ENCODE measurements at regions not wholly inside any gene's neighbourhood (a gene's known extent, or its start where the extent isn't known, plus 50 kb on each side); places are given as distances from the start of the nearest gene placed in this dataset.

DNA sequence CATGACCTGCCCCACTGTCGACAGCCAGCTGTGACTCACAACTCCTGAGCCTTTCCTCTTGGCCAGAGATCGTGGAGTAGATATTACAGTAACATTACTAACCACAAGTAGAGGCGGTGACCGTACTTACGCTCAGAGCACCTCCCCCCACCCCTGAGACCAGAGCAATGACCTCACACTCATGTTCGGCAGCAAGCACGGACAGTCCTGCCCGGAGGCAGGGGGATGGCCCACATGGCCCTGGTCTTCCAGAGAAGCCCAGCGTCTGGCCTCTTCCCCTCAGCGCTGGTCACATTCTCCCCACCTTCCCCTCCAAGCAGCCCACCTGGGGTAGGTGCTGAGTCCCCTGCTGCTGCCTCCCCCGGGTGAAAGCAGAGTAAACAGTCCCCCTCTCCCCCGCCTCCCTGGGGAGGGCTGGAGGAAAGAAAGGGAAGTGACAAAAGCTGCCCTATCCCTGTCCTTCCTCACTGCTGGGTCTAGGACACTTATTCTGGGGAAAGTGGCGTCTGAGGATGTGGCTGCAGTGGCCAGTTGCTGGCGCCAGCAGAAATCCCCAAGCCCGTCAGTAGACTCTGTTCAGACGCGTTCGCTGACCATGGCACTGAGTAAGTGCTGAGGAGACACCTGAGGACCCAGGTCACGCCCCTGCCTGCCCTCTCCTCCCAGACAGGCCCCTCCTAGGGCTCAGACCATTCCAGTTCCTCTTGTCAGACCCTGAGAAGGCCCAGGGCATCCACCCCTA is 68.5 kb downstream of the MRPL14 start (continued):
- TF ChIP-seq NONO (IDR thresholded peaks at IDR 0.05) (no peak), NONO (CRISPR knock-in tag; conservative IDR thresholded peaks at IDR 0.05) (0 out of 2 replicates have a peak, but pooled peaks have one; percentile 15), SAFB2 (CRISPR knock-in tag; IDR thresholded peaks at IDR 0.05; ENCODE audit: borderline replicate concordance, low read depth) (no peak), THAP11 (CRISPR knock-in tag; IDR thresholded peaks at IDR 0.05) (no peak), TP53 (CRISPR knock-in tag; conservative IDR thresholded peaks at IDR 0.05) (no peak), FOXA1 (IDR thresholded peaks at IDR 0.05) (no peak), FOXA1 (CRISPR knock-in tag; IDR thresholded peaks at IDR 0.05) (no peak)
- TF ChIP-seq, protein P1, sequence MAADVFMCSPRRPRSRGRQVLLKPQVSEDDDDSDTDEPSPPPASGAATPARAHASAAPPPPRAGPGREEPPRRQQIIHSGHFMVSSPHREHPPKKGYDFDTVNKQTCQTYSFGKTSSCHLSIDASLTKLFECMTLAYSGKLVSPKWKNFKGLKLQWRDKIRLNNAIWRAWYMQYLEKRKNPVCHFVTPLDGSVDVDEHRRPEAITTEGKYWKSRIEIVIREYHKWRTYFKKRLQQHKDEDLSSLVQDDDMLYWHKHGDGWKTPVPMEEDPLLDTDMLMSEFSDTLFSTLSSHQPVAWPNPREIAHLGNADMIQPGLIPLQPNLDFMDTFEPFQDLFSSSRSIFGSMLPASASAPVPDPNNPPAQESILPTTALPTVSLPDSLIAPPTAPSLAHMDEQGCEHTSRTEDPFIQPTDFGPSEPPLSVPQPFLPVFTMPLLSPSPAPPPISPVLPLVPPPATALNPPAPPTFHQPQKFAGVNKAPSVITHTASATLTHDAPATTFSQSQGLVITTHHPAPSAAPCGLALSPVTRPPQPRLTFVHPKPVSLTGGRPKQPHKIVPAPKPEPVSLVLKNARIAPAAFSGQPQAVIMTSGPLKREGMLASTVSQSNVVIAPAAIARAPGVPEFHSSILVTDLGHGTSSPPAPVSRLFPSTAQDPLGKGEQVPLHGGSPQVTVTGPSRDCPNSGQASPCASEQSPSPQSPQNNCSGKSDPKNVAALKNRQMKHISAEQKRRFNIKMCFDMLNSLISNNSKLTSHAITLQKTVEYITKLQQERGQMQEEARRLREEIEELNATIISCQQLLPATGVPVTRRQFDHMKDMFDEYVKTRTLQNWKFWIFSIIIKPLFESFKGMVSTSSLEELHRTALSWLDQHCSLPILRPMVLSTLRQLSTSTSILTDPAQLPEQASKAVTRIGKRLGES (CRISPR knock-in tag; IDR thresholded peaks at IDR 0.05; ENCODE audit: borderline replicate concordance), result no peak
- TF ChIP-seq, protein P2, sequence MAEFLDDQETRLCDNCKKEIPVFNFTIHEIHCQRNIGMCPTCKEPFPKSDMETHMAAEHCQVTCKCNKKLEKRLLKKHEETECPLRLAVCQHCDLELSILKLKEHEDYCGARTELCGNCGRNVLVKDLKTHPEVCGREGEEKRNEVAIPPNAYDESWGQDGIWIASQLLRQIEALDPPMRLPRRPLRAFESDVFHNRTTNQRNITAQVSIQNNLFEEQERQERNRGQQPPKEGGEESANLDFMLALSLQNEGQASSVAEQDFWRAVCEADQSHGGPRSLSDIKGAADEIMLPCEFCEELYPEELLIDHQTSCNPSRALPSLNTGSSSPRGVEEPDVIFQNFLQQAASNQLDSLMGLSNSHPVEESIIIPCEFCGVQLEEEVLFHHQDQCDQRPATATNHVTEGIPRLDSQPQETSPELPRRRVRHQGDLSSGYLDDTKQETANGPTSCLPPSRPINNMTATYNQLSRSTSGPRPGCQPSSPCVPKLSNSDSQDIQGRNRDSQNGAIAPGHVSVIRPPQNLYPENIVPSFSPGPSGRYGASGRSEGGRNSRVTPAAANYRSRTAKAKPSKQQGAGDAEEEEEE (CRISPR knock-in tag; IDR thresholded peaks at IDR 0.05; ENCODE audit: borderline replicate concordance), result no peak
- TF ChIP-seq, protein P3, sequence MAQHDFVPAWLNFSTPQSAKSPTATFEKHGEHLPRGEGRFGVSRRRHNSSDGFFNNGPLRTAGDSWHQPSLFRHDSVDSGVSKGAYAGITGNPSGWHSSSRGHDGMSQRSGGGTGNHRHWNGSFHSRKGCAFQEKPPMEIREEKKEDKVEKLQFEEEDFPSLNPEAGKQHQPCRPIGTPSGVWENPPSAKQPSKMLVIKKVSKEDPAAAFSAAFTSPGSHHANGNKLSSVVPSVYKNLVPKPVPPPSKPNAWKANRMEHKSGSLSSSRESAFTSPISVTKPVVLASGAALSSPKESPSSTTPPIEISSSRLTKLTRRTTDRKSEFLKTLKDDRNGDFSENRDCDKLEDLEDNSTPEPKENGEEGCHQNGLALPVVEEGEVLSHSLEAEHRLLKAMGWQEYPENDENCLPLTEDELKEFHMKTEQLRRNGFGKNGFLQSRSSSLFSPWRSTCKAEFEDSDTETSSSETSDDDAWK (CRISPR knock-in tag; IDR thresholded peaks at IDR 0.05), result no peak
- TF ChIP-seq, protein P4, sequence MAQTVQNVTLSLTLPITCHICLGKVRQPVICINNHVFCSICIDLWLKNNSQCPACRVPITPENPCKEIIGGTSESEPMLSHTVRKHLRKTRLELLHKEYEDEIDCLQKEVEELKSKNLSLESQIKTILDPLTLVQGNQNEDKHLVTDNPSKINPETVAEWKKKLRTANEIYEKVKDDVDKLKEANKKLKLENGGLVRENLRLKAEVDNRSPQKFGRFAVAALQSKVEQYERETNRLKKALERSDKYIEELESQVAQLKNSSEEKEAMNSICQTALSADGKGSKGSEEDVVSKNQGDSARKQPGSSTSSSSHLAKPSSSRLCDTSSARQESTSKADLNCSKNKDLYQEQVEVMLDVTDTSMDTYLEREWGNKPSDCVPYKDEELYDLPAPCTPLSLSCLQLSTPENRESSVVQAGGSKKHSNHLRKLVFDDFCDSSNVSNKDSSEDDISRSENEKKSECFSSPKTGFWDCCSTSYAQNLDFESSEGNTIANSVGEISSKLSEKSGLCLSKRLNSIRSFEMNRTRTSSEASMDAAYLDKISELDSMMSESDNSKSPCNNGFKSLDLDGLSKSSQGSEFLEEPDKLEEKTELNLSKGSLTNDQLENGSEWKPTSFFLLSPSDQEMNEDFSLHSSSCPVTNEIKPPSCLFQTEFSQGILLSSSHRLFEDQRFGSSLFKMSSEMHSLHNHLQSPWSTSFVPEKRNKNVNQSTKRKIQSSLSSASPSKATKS (CRISPR knock-in tag; IDR thresholded peaks at IDR 0.05), result no peak
- TF ChIP-seq, protein P5, sequence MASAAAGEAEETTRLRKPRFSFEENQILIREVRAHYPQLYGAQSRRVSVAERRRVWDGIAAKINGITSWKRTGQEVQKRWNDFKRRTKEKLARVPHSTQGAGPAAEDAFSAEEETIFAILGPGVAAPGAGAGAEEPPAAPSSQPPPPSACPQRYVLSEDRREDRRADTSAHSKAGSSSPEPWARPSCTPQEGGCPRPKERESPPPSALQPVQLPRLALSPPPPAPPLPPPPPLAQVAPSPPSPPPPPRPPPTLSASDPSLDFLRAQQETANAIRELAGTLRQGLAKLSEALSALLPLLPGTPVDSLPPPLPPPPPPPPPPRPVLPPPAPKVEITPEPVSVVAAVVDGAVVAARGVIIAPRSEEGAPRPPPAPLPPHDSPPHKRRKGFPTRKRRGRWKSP (CRISPR knock-in tag; IDR thresholded peaks at IDR 0.05), result no peak
- TF ChIP-seq, protein P6, sequence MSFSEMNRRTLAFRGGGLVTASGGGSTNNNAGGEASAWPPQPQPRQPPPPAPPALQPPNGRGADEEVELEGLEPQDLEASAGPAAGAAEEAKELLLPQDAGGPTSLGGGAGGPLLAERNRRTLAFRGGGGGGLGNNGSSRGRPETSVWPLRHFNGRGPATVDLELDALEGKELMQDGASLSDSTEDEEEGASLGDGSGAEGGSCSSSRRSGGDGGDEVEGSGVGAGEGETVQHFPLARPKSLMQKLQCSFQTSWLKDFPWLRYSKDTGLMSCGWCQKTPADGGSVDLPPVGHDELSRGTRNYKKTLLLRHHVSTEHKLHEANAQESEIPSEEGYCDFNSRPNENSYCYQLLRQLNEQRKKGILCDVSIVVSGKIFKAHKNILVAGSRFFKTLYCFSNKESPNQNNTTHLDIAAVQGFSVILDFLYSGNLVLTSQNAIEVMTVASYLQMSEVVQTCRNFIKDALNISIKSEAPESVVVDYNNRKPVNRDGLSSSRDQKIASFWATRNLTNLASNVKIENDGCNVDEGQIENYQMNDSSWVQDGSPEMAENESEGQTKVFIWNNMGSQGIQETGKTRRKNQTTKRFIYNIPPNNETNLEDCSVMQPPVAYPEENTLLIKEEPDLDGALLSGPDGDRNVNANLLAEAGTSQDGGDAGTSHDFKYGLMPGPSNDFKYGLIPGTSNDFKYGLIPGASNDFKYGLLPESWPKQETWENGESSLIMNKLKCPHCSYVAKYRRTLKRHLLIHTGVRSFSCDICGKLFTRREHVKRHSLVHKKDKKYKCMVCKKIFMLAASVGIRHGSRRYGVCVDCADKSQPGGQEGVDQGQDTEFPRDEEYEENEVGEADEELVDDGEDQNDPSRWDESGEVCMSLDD (CRISPR knock-in tag; IDR thresholded peaks at IDR 0.05; ENCODE audit: borderline replicate concordance), result no peak
- TF ChIP-seq, protein P7, sequence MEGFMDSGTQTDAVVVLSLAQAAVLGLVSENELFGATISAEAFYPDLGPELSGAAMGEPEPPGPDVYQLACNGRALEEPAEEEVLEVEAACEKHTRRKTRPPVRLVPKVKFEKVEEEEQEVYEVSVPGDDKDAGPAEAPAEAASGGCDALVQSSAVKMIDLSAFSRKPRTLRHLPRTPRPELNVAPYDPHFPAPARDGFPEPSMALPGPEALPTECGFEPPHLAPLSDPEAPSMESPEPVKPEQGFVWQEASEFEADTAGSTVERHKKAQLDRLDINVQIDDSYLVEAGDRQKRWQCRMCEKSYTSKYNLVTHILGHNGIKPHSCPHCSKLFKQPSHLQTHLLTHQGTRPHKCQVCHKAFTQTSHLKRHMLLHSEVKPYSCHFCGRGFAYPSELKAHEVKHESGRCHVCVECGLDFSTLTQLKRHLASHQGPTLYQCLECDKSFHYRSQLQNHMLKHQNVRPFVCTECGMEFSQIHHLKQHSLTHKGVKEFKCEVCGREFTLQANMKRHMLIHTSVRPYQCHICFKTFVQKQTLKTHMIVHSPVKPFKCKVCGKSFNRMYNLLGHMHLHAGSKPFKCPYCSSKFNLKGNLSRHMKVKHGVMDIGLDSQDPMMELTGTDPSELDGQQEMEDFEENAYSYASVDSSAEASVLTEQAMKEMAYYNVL (CRISPR knock-in tag; IDR thresholded peaks at IDR 0.05; ENCODE audit: borderline replicate concordance), result 0 out of 2 replicates have a peak, but pooled peaks have one; percentile 34
